Esophagus squamous epithelium (tissue), 4 donors: ENCODE measurements at regions not wholly inside any gene's neighbourhood (a gene's known extent, or its start where the extent isn't known, plus 50 kb on each side); places are given as distances from the start of the nearest gene placed in this dataset.
"Not testable (repeated sequence)": the region's sequence is repeated elsewhere in the genome, so short reads cannot be mapped to it uniquely, and the experiment has no call there.

Source experiments
- POLR2A ChIP-seq, 4 donors: fragments of 450-650 bp; IDR thresholded peaks; one replicate each; pipeline ENCODE4 v1.6.1; 2017; ENCODE audit warnings: antibody characterized with exemption in 4 of 4, mild to moderate bottlenecking in 4 of 4, moderate library complexity in 3 of 4
- TF ChIP-seq, protein P1 (sequence below), 6 experiments: fragments of 450-650 bp in 4 of 6; fragments of 200-600 bp in 2 of 6; sonication (generic) in 2 of 6; IDR thresholded peaks; one replicate each; pipeline ENCODE4 v1.5.1; 2016 to 2019; ENCODE audit warnings: antibody characterized with exemption in 6 of 6, mild to moderate bottlenecking in 4 of 6, moderate library complexity in 4 of 6

DNA sequence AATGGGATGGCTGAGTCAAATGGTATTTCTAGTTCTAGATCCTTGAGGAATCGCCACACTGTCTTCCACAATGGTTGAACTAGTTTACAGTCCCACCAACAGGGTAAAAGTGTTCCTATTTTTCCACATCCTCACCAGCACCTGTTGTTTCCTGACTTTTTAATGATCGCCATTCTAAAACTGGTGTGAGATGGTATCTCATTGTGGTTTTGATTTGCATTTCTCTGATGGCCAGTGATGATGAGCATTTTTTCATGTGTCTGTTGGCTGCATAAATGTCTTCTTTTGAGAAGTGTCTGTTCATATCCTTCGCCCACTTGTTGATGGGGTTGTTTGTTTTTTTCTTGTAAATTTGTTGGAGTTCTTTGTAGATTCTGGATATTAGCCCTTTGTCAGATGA, 152.6 kb downstream of the BEND2 start:
- TF ChIP-seq, protein P1, sequence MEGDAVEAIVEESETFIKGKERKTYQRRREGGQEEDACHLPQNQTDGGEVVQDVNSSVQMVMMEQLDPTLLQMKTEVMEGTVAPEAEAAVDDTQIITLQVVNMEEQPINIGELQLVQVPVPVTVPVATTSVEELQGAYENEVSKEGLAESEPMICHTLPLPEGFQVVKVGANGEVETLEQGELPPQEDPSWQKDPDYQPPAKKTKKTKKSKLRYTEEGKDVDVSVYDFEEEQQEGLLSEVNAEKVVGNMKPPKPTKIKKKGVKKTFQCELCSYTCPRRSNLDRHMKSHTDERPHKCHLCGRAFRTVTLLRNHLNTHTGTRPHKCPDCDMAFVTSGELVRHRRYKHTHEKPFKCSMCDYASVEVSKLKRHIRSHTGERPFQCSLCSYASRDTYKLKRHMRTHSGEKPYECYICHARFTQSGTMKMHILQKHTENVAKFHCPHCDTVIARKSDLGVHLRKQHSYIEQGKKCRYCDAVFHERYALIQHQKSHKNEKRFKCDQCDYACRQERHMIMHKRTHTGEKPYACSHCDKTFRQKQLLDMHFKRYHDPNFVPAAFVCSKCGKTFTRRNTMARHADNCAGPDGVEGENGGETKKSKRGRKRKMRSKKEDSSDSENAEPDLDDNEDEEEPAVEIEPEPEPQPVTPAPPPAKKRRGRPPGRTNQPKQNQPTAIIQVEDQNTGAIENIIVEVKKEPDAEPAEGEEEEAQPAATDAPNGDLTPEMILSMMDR (IDR thresholded peaks at IDR 0.05), result not testable (repeated sequence)
- not testable (repeated sequence) for TF ChIP-seq POLR2A (IDR thresholded peaks at IDR 0.05)
